Keratinocyte (primary cell): ENCODE measurements at regions not wholly inside any gene's neighbourhood (a gene's known extent, or its start where the extent isn't known, plus 50 kb on each side); places are given as distances from the start of the nearest gene placed in this dataset.

Experiments
- DNase-seq: peaks from one replicate; pipeline ENCODE4 v3.0.0-alpha.2; 2011; ENCODE audit warnings: low read depth, missing footprints, low spot score
- FAIRE-seq: peaks from 2 replicates; lab custom pipeline; 2011; peaks lifted over from hg19 to GRCh38; lab: Jason Lieb, UNC
- H2AFZ ChIP-seq: 2 replicates; pipeline ENCODE4 v1.6.0; 2012; ENCODE audit warnings: low read length, control low read depth, inconsistent platforms; ENCODE audit not compliant: control insufficient read depth
- H3K27ac ChIP-seq: 2 replicates; pipeline ENCODE4 v1.5.1; 2011; ENCODE audit warnings: low read length; ENCODE audit not compliant: control insufficient read depth, insufficient read depth
- H3K27me3 ChIP-seq: 3 replicates; pipeline ENCODE4 v1.6.0; 2011; ENCODE audit warnings: low read length; ENCODE audit not compliant: control insufficient read depth, insufficient read depth; ENCODE audit errors: extremely low read depth
- H3K36me3 ChIP-seq, 2 experiments: 2 replicates in 1 of 2; 3 replicates in 1 of 2; pipeline ENCODE4 v1.5.1; 2011; ENCODE audit warnings: low read length in 2 of 2, mild to moderate bottlenecking in 1 of 2; ENCODE audit not compliant: control insufficient read depth in 2 of 2, insufficient read depth in 2 of 2; ENCODE audit errors: extremely low read depth in 1 of 2
- H3K4me1 ChIP-seq: 3 replicates; pipeline ENCODE4 v1.5.1; 2011; ENCODE audit warnings: low read length; ENCODE audit not compliant: control insufficient read depth, insufficient read depth; ENCODE audit errors: extremely low read depth
- H3K4me2 ChIP-seq: 3 replicates; pipeline ENCODE4 v1.6.0; 2011; ENCODE audit warnings: low read depth, low read length; ENCODE audit not compliant: control insufficient read depth, insufficient read depth; ENCODE audit errors: extremely low read depth
- H3K4me3 ChIP-seq, 3 experiments: fragments of 200-600 bp in 1 of 3; sonication (generic) in 1 of 3; 2 replicates in 2 of 3; 3 replicates in 1 of 3; pipeline ENCODE4 v1.5.1; 2011 to 2016; ENCODE audit warnings: low read length in 3 of 3, mild to moderate bottlenecking in 3 of 3, control low read depth in 2 of 3, inconsistent platforms in 1 of 3, low read depth in 1 of 3, mixed read lengths in 1 of 3, mixed run types in 1 of 3, moderate library complexity in 1 of 3; ENCODE audit not compliant: control insufficient read depth in 2 of 3, insufficient read depth in 2 of 3; ENCODE audit errors: extremely low read depth in 1 of 3
- H3K79me2 ChIP-seq: 2 replicates; pipeline ENCODE4 v1.6.0; 2012; ENCODE audit warnings: low read length; ENCODE audit not compliant: control insufficient read depth, insufficient read depth
- H3K9ac ChIP-seq: 3 replicates; pipeline ENCODE4 v1.6.0; 2011; ENCODE audit warnings: low read length; ENCODE audit not compliant: control insufficient read depth, insufficient read depth; ENCODE audit errors: extremely low read depth
- H3K9me1 ChIP-seq: 3 replicates; pipeline ENCODE4 v1.6.0; 2011; ENCODE audit warnings: low read length; ENCODE audit not compliant: control insufficient read depth, insufficient read depth; ENCODE audit errors: extremely low read depth
- H3K9me3 ChIP-seq: 2 replicates; pipeline ENCODE4 v1.5.1; 2012; ENCODE audit warnings: low read depth, low read length; ENCODE audit not compliant: control insufficient read depth
- H4K20me1 ChIP-seq: 3 replicates; pipeline ENCODE4 v1.6.0; 2011; ENCODE audit warnings: low read length; ENCODE audit not compliant: control insufficient read depth, insufficient read depth; ENCODE audit errors: extremely low read depth
- EZH2 ChIP-seq: IDR thresholded peaks from one replicate; pipeline ENCODE4 v1.6.1; 2012; ENCODE audit warnings: inconsistent platforms, mild to moderate bottlenecking, low read length, moderate library complexity
- dilution Hi-C: fragments of 300-500 bp; cut with MboI; formaldehyde crosslinking; loops from one replicate; pipeline ENCODE4 v1.7.0; 2020; ENCODE audit warnings: low sequenced_read_pairs; ENCODE audit not compliant: extremely low pct_ligation_motif_present
- TF ChIP-seq, protein P1 (sequence below), 3 experiments: IDR thresholded peaks in 1 of 3; conservative IDR thresholded peaks in 1 of 3; optimal IDR thresholded peaks in 1 of 3; 2 replicates in 2 of 3; 3 replicates in 1 of 3; pipeline versions ENCODE3 to v1.5.1; 2011; ENCODE audit warnings: low read length in 3 of 3, mild to moderate bottlenecking in 3 of 3, moderate library complexity in 2 of 3, control low read depth in 1 of 3, inconsistent platforms in 1 of 3; ENCODE audit not compliant: insufficient read depth in 2 of 3; ENCODE audit errors: extremely low read depth in 1 of 3

DNA sequence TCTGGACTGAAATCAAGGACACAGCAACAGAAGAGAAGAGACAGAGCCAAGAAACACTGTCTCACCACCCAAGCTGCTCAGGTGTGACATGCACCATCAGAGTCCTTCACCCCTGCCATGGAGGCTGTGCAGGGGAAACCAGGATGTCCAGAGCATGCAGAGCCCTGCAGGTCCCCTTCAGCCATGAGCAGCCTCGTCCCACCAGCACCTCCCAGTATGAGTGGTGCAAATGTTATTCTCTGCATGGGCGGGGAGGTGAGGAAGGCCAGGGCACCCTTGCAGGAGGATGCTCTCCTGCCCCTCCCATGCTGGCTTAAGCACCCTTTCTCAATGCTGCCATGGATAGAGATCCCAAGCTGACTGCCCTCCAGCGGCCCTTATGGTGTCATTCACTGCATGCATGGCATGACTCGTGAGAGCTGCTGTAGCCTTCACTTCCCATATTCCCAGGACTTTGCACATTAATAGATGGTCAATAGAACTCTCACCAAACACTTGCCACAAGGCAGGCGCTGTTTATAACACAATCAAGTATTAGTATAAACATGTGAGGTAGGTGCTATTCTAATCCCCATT lies 171.0 kb downstream of the ANAPC1 start:
- FAIRE-seq (no peak), DNase-seq (no peak)
- Histone ChIP-seq H3K27me3 (no peaks in the 10 kb centered on the region), H3K36me3 (no peaks in the 10 kb centered on the region), H2AFZ (no peak overlapping the region), H4K20me1 (no peaks in the 10 kb centered on the region), H3K4me2 (no peak overlapping the region), H3K79me2 (no peaks in the 10 kb centered on the region), H3K9me3 (peaks cover 1% of the 10 kb centered on the region), H3K27ac (no peak overlapping the region), H3K9me1 (no peaks in the 10 kb centered on the region), H3K4me1 (no peaks in the 10 kb centered on the region), H3K9ac (no peak overlapping the region), H3K4me3 (no peak overlapping the region)
- TF ChIP-seq, protein P1, sequence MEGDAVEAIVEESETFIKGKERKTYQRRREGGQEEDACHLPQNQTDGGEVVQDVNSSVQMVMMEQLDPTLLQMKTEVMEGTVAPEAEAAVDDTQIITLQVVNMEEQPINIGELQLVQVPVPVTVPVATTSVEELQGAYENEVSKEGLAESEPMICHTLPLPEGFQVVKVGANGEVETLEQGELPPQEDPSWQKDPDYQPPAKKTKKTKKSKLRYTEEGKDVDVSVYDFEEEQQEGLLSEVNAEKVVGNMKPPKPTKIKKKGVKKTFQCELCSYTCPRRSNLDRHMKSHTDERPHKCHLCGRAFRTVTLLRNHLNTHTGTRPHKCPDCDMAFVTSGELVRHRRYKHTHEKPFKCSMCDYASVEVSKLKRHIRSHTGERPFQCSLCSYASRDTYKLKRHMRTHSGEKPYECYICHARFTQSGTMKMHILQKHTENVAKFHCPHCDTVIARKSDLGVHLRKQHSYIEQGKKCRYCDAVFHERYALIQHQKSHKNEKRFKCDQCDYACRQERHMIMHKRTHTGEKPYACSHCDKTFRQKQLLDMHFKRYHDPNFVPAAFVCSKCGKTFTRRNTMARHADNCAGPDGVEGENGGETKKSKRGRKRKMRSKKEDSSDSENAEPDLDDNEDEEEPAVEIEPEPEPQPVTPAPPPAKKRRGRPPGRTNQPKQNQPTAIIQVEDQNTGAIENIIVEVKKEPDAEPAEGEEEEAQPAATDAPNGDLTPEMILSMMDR (optimal IDR thresholded peaks at IDR 0.05 in 1 of 3, IDR thresholded peaks at IDR 0.05 in 1 of 3, conservative IDR thresholded peaks at IDR 0.05 in 1 of 3; ENCODE audit: extremely low read depth in 1 of 3, insufficient read depth in 2 of 3, low read length in 3 of 3), result no peak
- no peak for TF ChIP-seq EZH2
- dilution Hi-C loops, result no loop called here

DNA sequence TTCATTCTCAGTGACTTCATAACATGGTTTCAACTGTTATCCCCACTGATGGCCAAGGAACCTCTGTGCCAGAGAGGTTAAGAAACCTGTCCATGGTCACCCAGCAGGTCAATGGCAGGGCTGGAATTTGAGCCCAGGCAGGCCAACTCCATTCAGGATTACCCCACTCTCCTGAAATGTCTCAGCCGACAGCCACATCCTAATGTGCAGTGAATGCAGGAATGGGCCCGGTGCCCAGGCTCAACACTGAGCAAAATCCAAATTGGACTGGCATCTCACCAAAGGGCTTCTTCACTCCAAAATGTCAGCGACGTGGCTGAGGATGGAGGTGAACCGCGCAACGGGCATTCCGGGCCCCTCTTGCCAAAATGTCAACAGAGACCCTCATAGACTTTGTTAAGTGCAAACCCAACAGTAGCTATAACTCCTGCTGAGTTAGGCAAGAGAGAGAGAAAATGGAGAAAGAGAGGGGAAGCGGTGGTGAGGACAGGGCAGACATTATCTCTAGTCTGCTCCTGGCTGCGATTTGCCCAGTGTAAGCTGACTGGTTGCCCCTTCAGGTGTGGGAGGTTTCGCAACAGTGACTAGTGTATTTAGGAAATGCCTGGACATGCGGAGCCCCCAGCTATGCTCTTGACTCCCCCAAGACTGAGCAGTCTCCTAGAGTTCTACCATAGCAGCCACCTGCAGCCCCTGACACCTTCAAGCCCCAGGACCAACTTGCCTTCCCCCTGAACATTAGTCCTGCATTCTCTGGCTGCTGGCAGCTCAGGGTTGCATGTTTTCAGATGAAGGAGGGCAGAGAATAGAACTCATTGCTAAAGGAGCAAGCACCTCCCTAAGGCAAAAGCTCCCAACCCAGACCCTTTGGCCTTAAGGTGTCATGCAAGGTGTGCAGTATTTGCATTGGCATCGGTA lies 167.7 kb downstream of the ANAPC1 start:
- no peaks in the 10 kb centered on the region for H3K79me2 ChIP-seq
- H3K9me3 ChIP-seq, result peaks cover 1% of the 10 kb centered on the region
- H3K4me3 ChIP-seq, result no peak overlapping the region
- no peaks in the 10 kb centered on the region for H3K9me1 ChIP-seq
- no peak overlapping the region for H3K4me2 ChIP-seq
- dilution Hi-C loops, result no loop called here
- FAIRE-seq, result no peak
- H3K27me3 ChIP-seq, result no peaks in the 10 kb centered on the region
- no peaks in the 10 kb centered on the region for H4K20me1 ChIP-seq
- H3K27ac ChIP-seq, result no peak overlapping the region
- no peaks in the 10 kb centered on the region for H3K4me1 ChIP-seq
- H2AFZ ChIP-seq, result no peak overlapping the region
- no peak overlapping the region for H3K9ac ChIP-seq
- no peak for DNase-seq
- TF ChIP-seq EZH2, result no peak
- TF ChIP-seq, protein P1 (optimal IDR thresholded peaks at IDR 0.05 in 1 of 3, IDR thresholded peaks at IDR 0.05 in 1 of 3, conservative IDR thresholded peaks at IDR 0.05 in 1 of 3; ENCODE audit: extremely low read depth in 1 of 3, insufficient read depth in 2 of 3, low read length in 3 of 3), result no peak
- H3K36me3 ChIP-seq, result no peaks in the 10 kb centered on the region
